ENCODE measurements at regions not wholly inside any gene's neighbourhood (a gene's known extent, or its start where the extent isn't known, plus 50 kb on each side); places are given as distances from the start of the nearest gene placed in this dataset.
"Not testable (repeated sequence)": the region's sequence is repeated elsewhere in the genome, so short reads cannot be mapped to it uniquely, and the experiment has no call there.

DNA sequence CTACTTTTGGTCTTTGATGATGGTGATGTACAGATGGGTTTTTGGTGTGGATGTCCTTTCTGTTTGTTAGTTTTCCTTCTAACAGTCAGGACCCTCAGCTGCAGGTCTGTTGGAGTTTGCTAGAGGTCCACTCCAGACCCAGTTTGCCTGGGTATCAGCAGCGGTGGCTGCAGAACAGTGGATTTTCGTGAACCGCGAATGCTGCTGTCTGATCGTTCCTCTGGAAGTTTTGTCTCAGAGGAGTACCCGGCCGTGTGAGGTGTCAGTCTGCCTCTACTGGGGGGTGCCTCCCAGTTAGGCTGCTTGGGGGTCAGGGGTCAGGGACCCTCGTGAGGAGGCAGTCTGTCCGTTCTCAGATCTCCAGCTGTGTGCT, 56.6 kb upstream of the TNFAIP8 start:
- DNase-seq (ENCODE audit: extremely low read depth in 1 of 2, low read depth in 1 of 2), result not testable (repeated sequence)

DNA sequence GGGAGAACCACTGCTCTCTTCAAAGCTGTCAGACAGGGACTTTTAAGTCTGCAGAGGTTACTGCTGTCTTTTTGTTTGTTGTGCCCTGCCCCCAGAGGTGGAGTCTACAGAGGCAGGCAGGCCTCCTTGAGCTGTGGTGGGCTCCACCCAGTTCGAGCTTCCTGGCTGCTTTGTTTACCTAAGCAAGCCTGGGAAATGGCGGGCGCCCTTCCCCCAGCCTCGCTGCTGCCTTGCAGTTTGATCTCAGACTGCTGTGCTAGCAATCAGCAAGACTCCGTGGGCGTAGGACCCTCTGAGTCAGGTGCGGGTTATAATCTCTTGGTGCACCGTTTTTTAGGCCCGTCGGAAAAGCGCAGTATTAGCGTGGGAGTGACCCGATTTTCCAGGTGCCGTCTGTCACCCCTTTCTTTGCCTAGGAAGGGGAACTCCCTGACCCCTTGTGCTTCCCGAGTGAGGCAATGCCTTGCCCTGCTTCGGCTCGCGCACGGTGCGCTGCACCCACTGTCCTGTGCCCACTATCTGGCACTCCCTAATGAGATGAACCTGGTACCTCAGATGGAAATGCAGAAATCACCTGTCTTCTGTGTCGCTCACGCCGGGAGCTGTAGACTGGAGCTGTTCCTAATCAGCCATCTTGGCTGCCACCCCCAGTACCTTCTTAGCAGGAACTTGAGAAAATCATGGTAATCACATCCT, 56.1 kb upstream of the TNFAIP8 start:
- DNase-seq (ENCODE audit: extremely low read depth in 1 of 2, low read depth in 1 of 2), result peak; percentile 64 to 93

DNA sequence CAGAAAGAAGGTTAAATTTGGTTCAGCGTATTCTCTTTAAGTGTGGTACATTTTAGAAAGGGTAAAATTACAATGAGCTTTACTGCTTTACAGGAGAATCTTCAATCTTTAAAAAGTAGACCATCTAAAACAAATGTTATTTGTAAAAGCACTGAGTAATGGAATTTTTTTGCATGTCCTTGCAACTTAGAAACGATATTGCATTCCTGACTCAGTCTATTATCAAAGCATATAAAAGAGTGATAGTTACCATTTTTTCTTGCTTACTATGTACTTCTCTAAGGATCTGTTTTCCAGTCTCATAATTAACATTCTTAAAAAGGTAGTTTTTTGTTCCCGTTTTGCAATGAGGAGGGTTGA, 55.5 kb upstream of the TNFAIP8 start:
- DNase-seq (ENCODE audit: extremely low read depth in 1 of 2, low read depth in 1 of 2), result no peak

DNA sequence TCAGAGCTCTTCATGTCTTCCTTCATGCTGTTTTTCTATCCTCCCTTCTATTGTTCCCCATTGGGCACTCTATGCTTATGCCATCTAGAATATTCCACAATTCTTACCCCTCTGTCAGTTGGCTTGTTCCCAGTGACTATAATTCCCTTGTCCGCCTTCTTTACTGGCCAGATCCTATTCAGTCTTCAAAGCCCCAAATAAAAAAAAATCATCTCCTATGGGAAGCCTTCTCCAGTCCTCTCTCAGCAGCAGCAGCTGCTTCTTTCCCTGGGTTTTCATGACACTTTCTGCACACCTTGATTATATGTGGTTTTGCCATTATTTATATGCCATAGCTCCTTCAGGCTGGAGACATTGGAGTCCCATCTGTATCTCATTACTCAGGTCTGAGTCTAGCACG, 54.6 kb upstream of the TNFAIP8 start:
- DNase-seq (ENCODE audit: extremely low read depth in 1 of 2, low read depth in 1 of 2), result no peak

DNA sequence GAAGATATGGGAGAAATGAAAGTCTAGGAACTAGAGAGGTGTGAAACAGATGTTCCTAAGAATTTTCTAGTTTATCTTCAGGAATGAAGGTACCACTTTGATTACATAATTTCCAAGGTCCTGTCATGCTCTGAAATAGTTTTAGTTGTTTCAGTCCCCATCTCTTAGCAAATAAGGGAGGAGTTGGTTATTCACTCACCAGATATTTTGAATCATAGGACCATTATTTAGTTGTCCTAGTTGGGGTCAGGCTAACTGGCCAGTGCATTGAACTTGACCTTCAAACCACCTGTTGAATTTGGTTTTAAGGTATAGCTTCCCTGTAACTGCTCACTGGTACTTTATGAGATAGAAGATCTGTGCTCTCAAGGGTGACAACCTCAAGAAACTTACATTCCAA, 53.9 kb upstream of the TNFAIP8 start:
- no peak for DNase-seq (ENCODE audit: extremely low read depth in 1 of 2, low read depth in 1 of 2)

DNA sequence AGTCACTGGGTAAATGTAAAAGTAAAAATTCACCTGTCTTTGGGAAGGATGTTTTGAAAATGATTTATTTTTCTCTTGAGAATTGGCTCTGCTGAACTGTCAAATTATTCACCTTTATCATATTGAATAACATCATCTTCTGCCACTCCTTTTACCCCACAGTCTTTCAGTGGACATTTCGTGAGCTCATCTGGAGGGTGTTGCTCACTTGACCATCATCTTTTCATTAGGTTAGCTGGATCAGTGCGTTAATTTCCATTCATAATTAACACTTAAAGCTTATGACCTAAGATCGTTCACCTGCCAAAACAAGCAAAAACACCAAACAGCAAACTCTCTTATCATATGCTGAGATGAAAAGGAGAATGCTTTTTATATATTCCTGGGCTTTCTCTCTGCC, 53.4 kb upstream of the TNFAIP8 start:
- no peak for DNase-seq (ENCODE audit: extremely low read depth in 1 of 2, low read depth in 1 of 2)

DNA sequence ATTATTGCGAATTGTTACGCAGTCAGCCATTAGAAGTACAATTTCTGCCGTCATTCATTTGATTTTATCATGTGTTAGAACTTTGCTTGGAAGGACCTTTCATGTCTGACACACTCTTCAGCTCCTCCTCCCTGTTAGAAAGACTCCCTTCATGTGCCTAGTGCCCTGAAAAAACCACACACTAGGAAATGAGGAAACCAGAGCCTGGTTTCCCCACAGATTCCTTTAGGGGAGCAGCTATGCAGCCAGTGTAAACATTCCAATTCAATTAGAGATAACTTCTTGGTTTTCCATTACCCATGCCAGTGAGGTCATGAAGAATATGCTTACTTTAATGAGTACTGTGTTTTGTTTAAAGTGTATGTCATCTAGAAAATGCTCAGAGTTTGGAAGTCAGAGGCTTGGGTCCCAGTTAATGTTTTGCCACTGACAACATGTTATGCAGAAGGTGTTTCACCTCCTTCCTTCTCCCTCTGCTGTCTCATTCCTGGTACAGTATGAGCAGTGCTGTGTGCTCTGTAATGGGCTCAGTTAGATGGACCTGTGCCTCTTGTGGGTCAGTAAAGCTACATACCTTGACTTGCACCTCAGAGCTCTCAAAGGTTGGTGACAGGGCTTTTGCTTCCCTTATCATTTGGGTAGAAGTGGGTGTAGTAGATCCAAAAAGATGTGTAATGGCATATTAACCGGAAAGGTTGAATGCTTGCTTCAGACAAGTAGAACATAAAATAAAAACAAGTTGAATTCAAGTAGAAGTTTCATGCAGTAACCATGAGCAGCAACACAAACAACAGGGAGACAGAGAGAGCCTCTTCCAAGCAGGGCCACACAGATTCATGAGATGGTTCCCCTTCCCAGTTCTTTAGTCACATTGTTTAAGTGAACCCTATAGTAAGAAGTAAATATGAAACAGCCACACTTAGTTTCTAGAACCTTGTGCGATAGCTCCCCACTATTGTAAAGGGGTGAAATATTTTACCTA, 52.6 kb upstream of the TNFAIP8 start:
- no peak for DNase-seq (ENCODE audit: extremely low read depth in 1 of 2, low read depth in 1 of 2)

DNA sequence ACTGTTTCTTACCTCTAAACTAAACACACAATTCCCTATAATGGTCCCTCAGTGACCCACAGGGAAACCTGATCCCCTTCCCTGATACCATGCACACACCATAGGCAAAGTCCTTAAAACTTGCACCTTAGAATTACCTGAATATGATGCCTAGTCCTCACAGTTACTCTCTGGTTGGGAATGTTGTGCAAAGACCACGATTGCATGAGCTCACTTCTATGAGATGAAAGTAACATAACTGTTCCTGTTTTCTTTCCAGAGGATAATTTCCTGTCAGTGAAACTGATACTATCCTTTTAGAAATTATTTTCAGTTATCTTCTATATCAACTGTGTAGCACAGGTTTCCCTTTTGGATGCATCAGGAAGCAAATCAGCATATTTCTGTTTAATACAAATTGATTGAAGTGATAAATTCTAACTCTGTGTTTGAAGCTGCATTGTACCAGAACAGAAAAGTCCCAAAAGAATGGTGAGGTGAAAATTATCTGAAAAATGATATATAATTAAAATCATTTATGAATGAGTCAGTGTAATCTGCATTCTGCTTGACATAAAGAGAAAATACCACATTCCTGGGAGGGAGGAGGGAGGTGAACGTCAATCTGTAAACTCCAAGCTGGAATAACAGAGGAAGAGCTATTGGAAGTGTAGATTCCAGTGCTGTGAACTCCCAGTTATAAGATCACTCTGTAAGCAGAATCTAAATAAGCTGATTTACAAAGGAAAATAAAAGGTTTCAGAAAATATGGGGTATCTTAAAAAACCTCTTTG, 51.2 kb upstream of the TNFAIP8 start:
- DNase-seq (ENCODE audit: extremely low read depth in 1 of 2, low read depth in 1 of 2), result no peak

Measured in stimulated activated CD8-positive, alpha-beta memory T cell treated with anti-CD3 and anti-CD28 coated beads, Interleukin-7, amount 100 ng/mL, for 48 hours (primary cell).